Hematopoietic multipotent progenitor cell treated with erythropoietin and hydrocortisone succinate and interleukin-3 and kit ligand, for 4 days (in vitro differentiated cells): ENCODE measurements at regions not wholly inside any gene's neighbourhood (a gene's known extent, or its start where the extent isn't known, plus 50 kb on each side); places are given as distances from the start of the nearest gene placed in this dataset.
"Not testable (repeated sequence)": the region's sequence is repeated elsewhere in the genome, so short reads cannot be mapped to it uniquely, and the experiment has no call there.

Experiments used
- DNase-seq: peaks from one replicate; pipeline ENCODE4 v3.0.0-alpha.2; 2015

GRCh38 chr2:91839904-91840868, 3031.0 kb upstream of the TEKT4 start:
- no peak for DNase-seq

GRCh38 chr2:91842264-91842663, 3029.0 kb upstream of the TEKT4 start:
- not testable (repeated sequence) for DNase-seq

- DNase-seq, result not testable (repeated sequence)
Measured at GRCh38 chr2:91842913-91843312, 3028.3 kb upstream of the TEKT4 start.

GRCh38 chr2:91843723-91844450, 3027.3 kb upstream of the TEKT4 start:
- not testable (repeated sequence) for DNase-seq

GRCh38 chr2:91844451-91844825, 3026.8 kb upstream of the TEKT4 start:
- DNase-seq, result not testable (repeated sequence)

GRCh38 chr2:91846388-91846787, 3024.8 kb upstream of the TEKT4 start:
- not testable (repeated sequence) for DNase-seq

- not testable (repeated sequence) for DNase-seq
Measured at GRCh38 chr2:91851689-91852420, 3019.4 kb upstream of the TEKT4 start.

- not testable (repeated sequence) for DNase-seq
Measured at GRCh38 chr2:91856971-91857370, 3014.3 kb upstream of the TEKT4 start.

GRCh38 chr2:91857711-91858110, 3013.5 kb upstream of the TEKT4 start:
- DNase-seq, result not testable (repeated sequence)

- not testable (repeated sequence) for DNase-seq
Measured at GRCh38 chr2:91871716-91872115, 2999.5 kb upstream of the TEKT4 start.

GRCh38 chr2:91873416-91873815, 2997.8 kb upstream of the TEKT4 start:
- DNase-seq, result not testable (repeated sequence)

- DNase-seq, result not testable (repeated sequence)
Measured at GRCh38 chr2:91877658-91878210, 2993.5 kb upstream of the TEKT4 start.

- DNase-seq, result not testable (repeated sequence)
Measured at GRCh38 chr2:91895091-91895490, 2976.1 kb upstream of the TEKT4 start.

GRCh38 chr2:91917602-91918001, 2953.6 kb upstream of the TEKT4 start:
- DNase-seq, result not testable (repeated sequence)
